HepG2 (cell line): ENCODE measurements at regions not wholly inside any gene's neighbourhood (a gene's known extent, or its start where the extent isn't known, plus 50 kb on each side); places are given as distances from the start of the nearest gene placed in this dataset.

Experiments
- CREB1 ChIP-seq, 2 experiments: fragments of 450-650 bp in 1 of 2; IDR thresholded peaks; 2 replicates each; pipeline ENCODE4 v1.6.1; 2016 to 2017; ENCODE audit warnings: control low read depth in 1 of 2, mild to moderate bottlenecking in 1 of 2, missing compliant biosample characterization in 1 of 2, missing genetic modification characterization in 1 of 2
- SKIL ChIP-seq: sonication (generic); formaldehyde crosslinking; IDR thresholded peaks from 2 replicates; pipeline ENCODE4 v1.8.0; 2022; ENCODE audit warnings: missing genetic modification reagents, mild to moderate bottlenecking, moderate library complexity, borderline replicate concordance

DNA sequence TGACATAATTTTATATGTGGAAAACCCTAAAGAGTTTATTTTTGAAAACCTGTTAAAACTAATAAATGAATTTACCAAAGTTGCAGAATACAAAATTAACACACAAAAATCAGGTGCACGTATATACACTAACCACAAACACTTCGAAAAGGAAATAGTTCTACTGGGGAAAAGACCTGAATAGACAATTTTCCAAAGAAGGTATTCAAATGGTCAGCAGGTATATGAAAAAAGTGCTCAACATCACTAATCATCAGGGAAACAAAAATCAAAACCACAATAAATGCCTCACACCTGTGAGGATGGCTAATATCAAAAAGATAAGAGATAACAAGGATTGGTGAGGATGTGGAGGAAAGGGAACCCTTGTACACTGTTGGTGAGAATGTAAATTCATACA, 110.6 kb downstream of the PXDC1 start:
- TF ChIP-seq SKIL (CRISPR knock-in tag), result no peak
- no peak for TF ChIP-seq CREB1 (IDR thresholded peaks at IDR 0.05)
- TF ChIP-seq CREB1 (CRISPR knock-in tag; IDR thresholded peaks at IDR 0.05), result no peak
